Upper lobe of right lung (tissue), 1 donor: ENCODE measurements at regions not wholly inside any gene's neighbourhood (a gene's known extent, or its start where the extent isn't known, plus 50 kb on each side); places are given as distances from the start of the nearest gene placed in this dataset.

ENCODE experiments used
- ATAC-seq: fragments of 200-7000 bp; cut with Tn5 transposase; one replicate; pipeline ENCODE4 v1.9.1; 2020; ENCODE audit warnings: mild to moderate bottlenecking, moderate library complexity
- DNase-seq: peaks from one replicate; pipeline ENCODE4 v3.0.0-alpha.2; 2020
- H3K27ac ChIP-seq: fragments of 200-600 bp; one replicate; pipeline ENCODE4 v1.8.0; 2022
- H3K27me3 ChIP-seq: fragments of 200-600 bp; one replicate; pipeline ENCODE4 v1.8.0; 2022; ENCODE audit warnings: mild to moderate bottlenecking
- H3K36me3 ChIP-seq: fragments of 200-600 bp; one replicate; pipeline ENCODE4 v1.8.0; 2022
- H3K4me1 ChIP-seq: fragments of 200-600 bp; one replicate; pipeline ENCODE4 v1.8.0; 2022
- H3K4me3 ChIP-seq: fragments of 200-600 bp; one replicate; pipeline ENCODE4 v1.8.0; 2022; ENCODE audit warnings: mild to moderate bottlenecking
- H3K9me3 ChIP-seq: fragments of 200-600 bp; one replicate; pipeline ENCODE4 v1.8.0; 2022
- CTCF ChIP-seq: fragments of 200-600 bp; IDR thresholded peaks from one replicate; pipeline ENCODE4 v1.8.0; 2022; ENCODE audit warnings: antibody characterized with exemption
- intact Hi-C: fragments of 100-400 bp; cut with DNase I; formaldehyde crosslinking; loops from one replicate; pipeline ENCODE4 v1.11.0; 2022
- donor health status: DM: no; HTN: yes; CAD: no; lungs with severe emphysema.

- Histone ChIP-seq H3K4me3 (no peak overlapping the region), H3K4me1 (no peaks in the 10 kb centered on the region), H3K9me3 (no peaks in the 10 kb centered on the region), H3K36me3 (no peaks in the 10 kb centered on the region), H3K27ac (no peak overlapping the region), H3K27me3 (no peaks in the 10 kb centered on the region)
- no peak for TF ChIP-seq CTCF
- ATAC-seq, result no peak
- no peak for DNase-seq
- intact Hi-C loops, result no loop called here
These were observed 196.4 kb downstream of the NSUN3 start for GRCh38 chr3:94259291-94259690.

- TF ChIP-seq CTCF, result no peak
These were observed 206.9 kb downstream of the NSUN3 start for GRCh38 chr3:94269763-94270162.

GRCh38 chr3:94272016-94272415, 209.2 kb downstream of the NSUN3 start:
- DNase-seq, result no peak
- Histone ChIP-seq H3K27me3 (no peaks in the 10 kb centered on the region), H3K27ac (no peak overlapping the region), H3K36me3 (no peaks in the 10 kb centered on the region), H3K4me3 (no peak overlapping the region), H3K9me3 (no peaks in the 10 kb centered on the region), H3K4me1 (no peaks in the 10 kb centered on the region)
- ATAC-seq, result no peak
- no peak for TF ChIP-seq CTCF
- intact Hi-C loops, result no loop called here

More at GRCh38 chr3:94269763-94270162, 206.9 kb downstream of the NSUN3 start:
- Histone ChIP-seq H3K4me1 (no peaks in the 10 kb centered on the region), H3K4me3 (no peak overlapping the region), H3K27ac (no peak overlapping the region), H3K36me3 (no peaks in the 10 kb centered on the region), H3K9me3 (no peaks in the 10 kb centered on the region), H3K27me3 (no peaks in the 10 kb centered on the region)
- intact Hi-C loops, result no loop called here
- DNase-seq (no peak), ATAC-seq (no peak)

GRCh38 chr3:94280958-94281357, 218.1 kb downstream of the NSUN3 start:
- ATAC-seq (no peak), DNase-seq (no peak)
- Histone ChIP-seq H3K36me3 (no peaks in the 10 kb centered on the region), H3K27ac (no peak overlapping the region), H3K27me3 (no peaks in the 10 kb centered on the region), H3K4me3 (no peak overlapping the region), H3K4me1 (no peaks in the 10 kb centered on the region), H3K9me3 (no peaks in the 10 kb centered on the region)
- intact Hi-C loops, result no loop called here
- no peak for TF ChIP-seq CTCF

- H3K9me3 ChIP-seq, result no peaks in the 10 kb centered on the region
- H3K36me3 ChIP-seq, result no peaks in the 10 kb centered on the region
- no peak for DNase-seq
- H3K4me1 ChIP-seq, result no peaks in the 10 kb centered on the region
- no peak overlapping the region for H3K4me3 ChIP-seq
- peak; percentile 14 for TF ChIP-seq CTCF
- intact Hi-C loops, result no loop called here
- no peak for ATAC-seq
- H3K27ac ChIP-seq, result no peak overlapping the region
- no peaks in the 10 kb centered on the region for H3K27me3 ChIP-seq
These were observed 223.0 kb downstream of the NSUN3 start for GRCh38 chr3:94285872-94286271.

GRCh38 chr3:94291686-94292085, 228.8 kb downstream of the NSUN3 start:
- Histone ChIP-seq H3K4me3 (no peak overlapping the region), H3K4me1 (no peaks in the 10 kb centered on the region), H3K27ac (no peak overlapping the region), H3K9me3 (no peaks in the 10 kb centered on the region), H3K36me3 (no peaks in the 10 kb centered on the region), H3K27me3 (no peaks in the 10 kb centered on the region)
- TF ChIP-seq CTCF, result no peak
- no peak for ATAC-seq
- intact Hi-C loops, result no loop called here
- DNase-seq, result no peak
